HCT116 (cell line): ENCODE measurements at regions not wholly inside any gene's neighbourhood (a gene's known extent, or its start where the extent isn't known, plus 50 kb on each side); places are given as distances from the start of the nearest gene placed in this dataset.

ENCODE experiments used
- ATAC-seq: fragments of 200-7000 bp; cut with Tn5 transposase; 2 replicates; pipeline ENCODE4 v1.9.1; 2020; ENCODE audit warnings: mild to moderate bottlenecking, moderate library complexity
- BruUV-seq: library from RNA; stranded (reverse); fragments of 400-500 nt; replicated peaks from 2 replicates; lab custom pipeline; 2021; lab: Mats Ljungman, UMichigan
- CTCF ChIA-PET: fragments of 300-600 bp; sonication (Branson Sonifier 250); formaldehyde crosslinking; loops from one replicate; lab custom pipeline; 2021; ENCODE audit warnings: antibody characterized with exemption; lab: Charles Lee
- POLR2A ChIA-PET: fragments of 300-600, 350-600 bp; sonication (Branson Sonifier 250); formaldehyde crosslinking; loops from one replicate; lab custom pipeline; 2021; ENCODE audit warnings: antibody characterized with exemption; lab: Charles Lee
- RAD21 ChIA-PET, 2 experiments: fragments of 300-600 bp; sonication (Branson Sonifier 250); formaldehyde crosslinking; loops; one replicate each; lab custom pipeline; 2023; ENCODE audit warnings: low total read pairs in 2 of 2; ENCODE audit not compliant: uncharacterized antibody in 2 of 2, unreplicated experiment in 2 of 2, low non-redundant PET in 1 of 2; lab: Charles Lee
- DNase-seq: peaks from one replicate; pipeline ENCODE4 v3.0.0-alpha.2; 2010; ENCODE audit warnings: low read depth, low spot score
- H2AFZ ChIP-seq: fragments of 200-600 bp; shearing (Covaris generic), sonication (generic); 2 replicates; pipeline ENCODE4 v1.6.1; 2017; ENCODE audit warnings: low read depth, mixed run types, mixed read lengths, antibody characterized with exemption, low read length; ENCODE audit not compliant: poor library complexity, severe bottlenecking
- H3K27ac ChIP-seq: 2 replicates; pipeline ENCODE4 v1.5.1; 2012; ENCODE audit warnings: low read depth, low read length
- H3K27me3 ChIP-seq: fragments of 200-600 bp; sonication (generic); 2 replicates; pipeline ENCODE4 v1.6.1; 2016; ENCODE audit warnings: mixed run types, low read length, mixed read lengths; ENCODE audit not compliant: insufficient read depth
- H3K36me3 ChIP-seq, 2 experiments: fragments of 200-500 bp in 1 of 2; fragments of 200-600 bp in 1 of 2; sonication (Bioruptor generic) in 1 of 2; sonication (generic) in 1 of 2; 2 replicates each; pipeline versions ENCODE4 v1.5.1 to v1.6.1; 2014 to 2016; ENCODE audit warnings: low read length in 2 of 2, inconsistent platforms in 1 of 2, mixed read lengths in 1 of 2, mixed run types in 1 of 2; ENCODE audit not compliant: insufficient read depth in 2 of 2, control insufficient read depth in 1 of 2
- H3K4me1 ChIP-seq, 2 experiments: fragments of 200-600 bp in 1 of 2; sonication (generic) in 1 of 2; 2 replicates each; pipeline versions ENCODE4 v1.5.1 to v1.6.1; 2012 to 2017; ENCODE audit warnings: low read length in 2 of 2, inconsistent platforms in 1 of 2, mild to moderate bottlenecking in 1 of 2, mixed read lengths in 1 of 2, mixed run types in 1 of 2, moderate library complexity in 1 of 2; ENCODE audit not compliant: insufficient read depth in 2 of 2, control insufficient read depth in 1 of 2
- H3K4me2 ChIP-seq: fragments of 200-600 bp; sonication (generic); 2 replicates; pipeline ENCODE4 v1.6.1; 2017; ENCODE audit warnings: mixed run types, low read length, mixed read lengths
- H3K4me3 ChIP-seq, 2 experiments: fragments of 200-600 bp in 1 of 2; sonication (generic) in 1 of 2; replicated peaks in 1 of 2; 2 replicates each; pipeline ENCODE4 v1.5.1; 2011 to 2016; ENCODE audit warnings: low read length in 2 of 2, control low read depth in 1 of 2, low read depth in 1 of 2, mild to moderate bottlenecking in 1 of 2, mixed read lengths in 1 of 2, mixed run types in 1 of 2
- H3K79me2 ChIP-seq: fragments of 200-600 bp; sonication (generic); 2 replicates; pipeline ENCODE4 v1.6.1; 2017; ENCODE audit warnings: mild to moderate bottlenecking, mixed run types, low read length, moderate library complexity, mixed read lengths; ENCODE audit not compliant: insufficient read depth
- H3K9ac ChIP-seq: fragments of 200-600 bp; sonication (generic); 2 replicates; pipeline ENCODE4 v1.6.1; 2016; ENCODE audit warnings: low read length, mixed read lengths
- H3K9me2 ChIP-seq: fragments of 200-600 bp; sonication (generic), shearing (Covaris generic); 2 replicates; pipeline ENCODE4 v1.6.1; 2017; ENCODE audit warnings: mixed run types, mild to moderate bottlenecking, moderate library complexity; ENCODE audit not compliant: insufficient read depth
- H3K9me3 ChIP-seq, 2 experiments: fragments of 200-500 bp in 1 of 2; fragments of 200-600 bp in 1 of 2; sonication (Bioruptor generic) in 1 of 2; sonication (generic) in 1 of 2; 2 replicates each; pipeline ENCODE4 v1.6.1; 2014 to 2017; ENCODE audit warnings: low read length in 2 of 2, mixed read lengths in 2 of 2, inconsistent platforms in 1 of 2, low read depth in 1 of 2, mild to moderate bottlenecking in 1 of 2, mixed run types in 1 of 2, moderate library complexity in 1 of 2; ENCODE audit not compliant: control insufficient read depth in 1 of 2, insufficient read depth in 1 of 2
- H4K20me1 ChIP-seq: fragments of 200-600 bp; sonication (generic), shearing (Covaris generic); 2 replicates; pipeline ENCODE4 v1.6.1; 2017; ENCODE audit warnings: mixed run types, mild to moderate bottlenecking, moderate library complexity; ENCODE audit not compliant: insufficient read depth
- ELF1 ChIP-seq: IDR thresholded peaks from 2 replicates; pipeline ENCODE4 v1.6.1; 2012; ENCODE audit warnings: low read depth, borderline replicate concordance
- EZH2 ChIP-seq: fragments of 200-600 bp; sonication (generic); IDR thresholded peaks from 2 replicates; pipeline ENCODE4 v1.6.1; 2017; ENCODE audit warnings: antibody characterized with exemption, mixed run types
- EZH2phosphoT487 ChIP-seq: fragments of 200-600 bp; IDR thresholded peaks from 2 replicates; pipeline ENCODE4 v1.6.1; 2018; ENCODE audit warnings: antibody characterized with exemption, borderline replicate concordance
- POLR2A ChIP-seq: IDR thresholded peaks from 2 replicates; pipeline ENCODE4 v1.7.0; 2011; ENCODE audit warnings: borderline replicate concordance; ENCODE audit not compliant: insufficient read depth, insufficient read length; ENCODE audit errors: extremely low read depth
- POLR2AphosphoS5 ChIP-seq: IDR thresholded peaks from 2 replicates; pipeline ENCODE4 v1.6.1; 2011; ENCODE audit warnings: mild to moderate bottlenecking, low read depth, low read length, moderate library complexity
- RAD21 ChIP-seq: IDR thresholded peaks from 2 replicates; pipeline ENCODE4 v1.6.1; 2012; ENCODE audit warnings: low read depth, mild to moderate bottlenecking
- SRF ChIP-seq: IDR thresholded peaks from 2 replicates; pipeline ENCODE4 v1.6.1; 2012; ENCODE audit warnings: low read depth
- TCF7L2 ChIP-seq: IDR thresholded peaks from 2 replicates; pipeline ENCODE4 v1.7.0; 2011; ENCODE audit warnings: borderline replicate concordance, inconsistent platforms; ENCODE audit not compliant: insufficient read depth, insufficient read length; ENCODE audit errors: extremely low read depth
- ZFX ChIP-seq: fragments of 450-650 bp; IDR thresholded peaks from 2 replicates; pipeline ENCODE4 v1.6.1; 2017
- intact Hi-C: fragments of 100-400 bp; cut with micrococcal nuclease; formaldehyde crosslinking; loops from 2 replicates; pipeline ENCODE4 v1.10.0; 2022
- TF ChIP-seq, protein P1 (sequence below): IDR thresholded peaks from 2 replicates; pipeline ENCODE4 v1.6.1; 2012
- TF ChIP-seq, protein P2 (sequence below), 3 experiments: fragments of 200-600 bp in 1 of 3; sonication (generic) in 1 of 3; IDR thresholded peaks in 2 of 3; conservative IDR thresholded peaks in 1 of 3; 2 replicates each; pipeline ENCODE4 v1.5.1; 2012 to 2017; ENCODE audit warnings: low read depth in 2 of 3, low read length in 2 of 3, antibody characterized with exemption in 1 of 3, borderline replicate concordance in 1 of 3, control low read depth in 1 of 3, mild to moderate bottlenecking in 1 of 3, mixed read lengths in 1 of 3, mixed run types in 1 of 3, moderate library complexity in 1 of 3; ENCODE audit not compliant: insufficient read depth in 1 of 3

DNA sequence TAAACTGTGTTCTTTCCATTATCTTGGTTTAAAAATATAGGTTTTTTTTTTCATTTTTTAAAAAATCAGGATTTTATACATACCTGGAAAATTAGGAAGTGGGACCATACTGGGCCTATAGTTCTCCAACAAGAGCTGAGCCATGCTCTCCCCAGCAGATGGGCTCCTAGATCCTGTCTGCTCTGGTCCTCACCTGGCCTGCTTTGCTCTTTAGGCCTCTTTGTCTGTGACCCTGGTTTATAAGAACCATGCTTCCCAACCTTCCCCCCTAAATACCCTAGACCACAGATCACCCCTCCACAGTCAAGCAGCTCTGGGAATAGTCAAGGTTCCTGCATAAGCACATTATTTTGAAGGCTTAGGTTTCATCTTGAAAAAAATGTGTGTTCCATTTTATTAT, 185.0 kb upstream of the TSHZ3 start:
- Histone ChIP-seq H3K27me3 (no peaks in the 10 kb centered on the region), H3K4me3 (no peak overlapping the region), H3K4me2 (no peak overlapping the region), H3K79me2 (no peaks in the 10 kb centered on the region), H3K9me2 (no peaks in the 10 kb centered on the region), H3K9me3 (peaks cover 23 to 24% of the 10 kb centered on the region in 2 experiments; a peak in 2 of 4 replicates), H2AFZ (no peak overlapping the region), H3K9ac (no peak overlapping the region), H3K36me3 (no peaks in the 10 kb centered on the region), H3K27ac (no peak overlapping the region), H4K20me1 (no peaks in the 10 kb centered on the region), H3K4me1 (no peaks in the 10 kb centered on the region)
- ChIA-PET RAD21 (no interaction called here), CTCF (no interaction called here), POLR2A (no interaction called here)
- DNase-seq (no peak), ATAC-seq (no peak)
- no peak for TF ChIP-seq ELF1
- TF ChIP-seq, protein P1, sequence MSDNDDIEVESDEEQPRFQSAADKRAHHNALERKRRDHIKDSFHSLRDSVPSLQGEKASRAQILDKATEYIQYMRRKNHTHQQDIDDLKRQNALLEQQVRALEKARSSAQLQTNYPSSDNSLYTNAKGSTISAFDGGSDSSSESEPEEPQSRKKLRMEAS, result no peak
- TF ChIP-seq TCF7L2, result no peak
- TF ChIP-seq ZFX, result no peak
- TF ChIP-seq RAD21, result no peak
- TF ChIP-seq, protein P2, sequence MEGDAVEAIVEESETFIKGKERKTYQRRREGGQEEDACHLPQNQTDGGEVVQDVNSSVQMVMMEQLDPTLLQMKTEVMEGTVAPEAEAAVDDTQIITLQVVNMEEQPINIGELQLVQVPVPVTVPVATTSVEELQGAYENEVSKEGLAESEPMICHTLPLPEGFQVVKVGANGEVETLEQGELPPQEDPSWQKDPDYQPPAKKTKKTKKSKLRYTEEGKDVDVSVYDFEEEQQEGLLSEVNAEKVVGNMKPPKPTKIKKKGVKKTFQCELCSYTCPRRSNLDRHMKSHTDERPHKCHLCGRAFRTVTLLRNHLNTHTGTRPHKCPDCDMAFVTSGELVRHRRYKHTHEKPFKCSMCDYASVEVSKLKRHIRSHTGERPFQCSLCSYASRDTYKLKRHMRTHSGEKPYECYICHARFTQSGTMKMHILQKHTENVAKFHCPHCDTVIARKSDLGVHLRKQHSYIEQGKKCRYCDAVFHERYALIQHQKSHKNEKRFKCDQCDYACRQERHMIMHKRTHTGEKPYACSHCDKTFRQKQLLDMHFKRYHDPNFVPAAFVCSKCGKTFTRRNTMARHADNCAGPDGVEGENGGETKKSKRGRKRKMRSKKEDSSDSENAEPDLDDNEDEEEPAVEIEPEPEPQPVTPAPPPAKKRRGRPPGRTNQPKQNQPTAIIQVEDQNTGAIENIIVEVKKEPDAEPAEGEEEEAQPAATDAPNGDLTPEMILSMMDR (IDR thresholded peaks at IDR 0.05 in 2 of 3, conservative IDR thresholded peaks at IDR 0.05 in 1 of 3; ENCODE audit: borderline replicate concordance in 1 of 3, insufficient read depth in 1 of 3, low read depth in 2 of 3, low read length in 2 of 3), result no peak
- TF ChIP-seq SRF, result no peak
- TF ChIP-seq EZH2, result no peak
- TF ChIP-seq POLR2AphosphoS5, result no peak
- no peak for TF ChIP-seq POLR2A
- TF ChIP-seq EZH2phosphoT487, result no peak
- no TSS peak for BruUV-seq
- intact Hi-C loops, result no loop called here
